ENCODE measurements at regions not wholly inside any gene's neighbourhood (a gene's known extent, or its start where the extent isn't known, plus 50 kb on each side); places are given as distances from the start of the nearest gene placed in this dataset.

- no peak for TF ChIP-seq CTCF (IDR thresholded peaks at IDR 0.05; ENCODE audit: low read depth, low read length)
- H3K4me3 ChIP-seq (ENCODE audit: low read depth, low read length) = no peak overlapping the region
- DNase-seq (ENCODE audit: low read depth) = no peak
These were observed 331.8 kb upstream of the TBL1XR1 start for GRCh38 chr3:177529071-177529550.

GRCh38 chr3:177529716-177530335, 332.5 kb upstream of the TBL1XR1 start:
- TF ChIP-seq MAX (IDR thresholded peaks at IDR 0.05; ENCODE audit: low read depth, low read length) = no peak
- no peak for TF ChIP-seq MYC (IDR thresholded peaks at IDR 0.05; ENCODE audit: low read depth, low read length)
- no peak for TF ChIP-seq POLR2A (IDR thresholded peaks at IDR 0.05; ENCODE audit: extremely low read depth, insufficient read length)
- TF ChIP-seq CTCF (IDR thresholded peaks at IDR 0.05; ENCODE audit: low read depth, low read length) = no peak
- no peak overlapping the region for H3K4me3 ChIP-seq (ENCODE audit: low read depth, low read length)
- no peak for DNase-seq (ENCODE audit: low read depth)

- peak; percentile 14 for DNase-seq (ENCODE audit: low read depth)
- no peak overlapping the region for H3K4me3 ChIP-seq (ENCODE audit: low read depth, low read length)
- TF ChIP-seq MYC (IDR thresholded peaks at IDR 0.05; ENCODE audit: low read depth, low read length) = no peak
- no peak for TF ChIP-seq POLR2A (IDR thresholded peaks at IDR 0.05; ENCODE audit: extremely low read depth, insufficient read length)
These were observed 333.6 kb upstream of the TBL1XR1 start for GRCh38 chr3:177530908-177531307.

GRCh38 chr3:177536873-177537272, 339.6 kb upstream of the TBL1XR1 start:
- H3K4me3 ChIP-seq (ENCODE audit: low read depth, low read length) = no peak overlapping the region
- no peak for DNase-seq (ENCODE audit: low read depth)
- TF ChIP-seq MAX (IDR thresholded peaks at IDR 0.05; ENCODE audit: low read depth, low read length) = no peak
- TF ChIP-seq CTCF (IDR thresholded peaks at IDR 0.05; ENCODE audit: low read depth, low read length) = no peak
- no peak for TF ChIP-seq MYC (IDR thresholded peaks at IDR 0.05; ENCODE audit: low read depth, low read length)
- no peak for TF ChIP-seq POLR2A (IDR thresholded peaks at IDR 0.05; ENCODE audit: extremely low read depth, insufficient read length)

- DNase-seq (ENCODE audit: low read depth) = no peak
- H3K4me3 ChIP-seq (ENCODE audit: low read depth, low read length) = no peak overlapping the region
- TF ChIP-seq MAX (IDR thresholded peaks at IDR 0.05; ENCODE audit: low read depth, low read length) (no peak), CTCF (IDR thresholded peaks at IDR 0.05; ENCODE audit: low read depth, low read length) (no peak), MYC (IDR thresholded peaks at IDR 0.05; ENCODE audit: low read depth, low read length) (no peak), POLR2A (IDR thresholded peaks at IDR 0.05; ENCODE audit: extremely low read depth, insufficient read length) (no peak)
These were observed 340.3 kb upstream of the TBL1XR1 start for GRCh38 chr3:177537612-177538011.

GRCh38 chr3:177538048-177538749, 340.9 kb upstream of the TBL1XR1 start:
- no peak for TF ChIP-seq MYC (IDR thresholded peaks at IDR 0.05; ENCODE audit: low read depth, low read length)
- no peak for TF ChIP-seq MAX (IDR thresholded peaks at IDR 0.05; ENCODE audit: low read depth, low read length)
- TF ChIP-seq POLR2A (IDR thresholded peaks at IDR 0.05; ENCODE audit: extremely low read depth, insufficient read length) = no peak
- TF ChIP-seq CTCF (IDR thresholded peaks at IDR 0.05; ENCODE audit: low read depth, low read length) = no peak
- H3K4me3 ChIP-seq (ENCODE audit: low read depth, low read length) = no peak overlapping the region
- no peak for DNase-seq (ENCODE audit: low read depth)
